Smooth muscle cell (in vitro differentiated cells): ENCODE measurements at regions not wholly inside any gene's neighbourhood (a gene's known extent, or its start where the extent isn't known, plus 50 kb on each side); places are given as distances from the start of the nearest gene placed in this dataset.

Experiments used
- DNase-seq: peaks from one replicate; lab custom pipeline; 2025; ENCODE audit not compliant: unreplicated experiment; lab: John Stamatoyannopoulos, UW
- H2AFZ ChIP-seq: fragments of 200-600 bp; sonication (generic); 2 replicates; pipeline ENCODE4 v1.6.0; 2016; ENCODE audit warnings: antibody characterized with exemption, low read depth, mild to moderate bottlenecking
- H3F3A ChIP-seq: fragments of 200-600 bp; sonication (generic); 2 replicates; pipeline ENCODE4 v1.6.0; 2017; ENCODE audit warnings: antibody characterized with exemption, low read depth
- H3K27ac ChIP-seq: fragments of 200-600 bp; sonication (generic); 2 replicates; pipeline ENCODE4 v1.5.1; 2016; ENCODE audit warnings: low read depth, mild to moderate bottlenecking
- H3K27me3 ChIP-seq: fragments of 200-600 bp; sonication (generic); 2 replicates; pipeline ENCODE4 v1.6.1; 2016; ENCODE audit warnings: low read depth, mild to moderate bottlenecking
- H3K36me3 ChIP-seq: fragments of 200-600 bp; sonication (generic); 2 replicates; pipeline ENCODE4 v1.5.1; 2016; ENCODE audit warnings: low read depth
- H3K4me1 ChIP-seq: fragments of 200-600 bp; sonication (generic); 2 replicates; pipeline ENCODE4 v1.5.1; 2016; ENCODE audit warnings: low read depth
- H3K4me2 ChIP-seq: fragments of 200-600 bp; sonication (generic); 2 replicates; pipeline ENCODE4 v1.6.0; 2016; ENCODE audit warnings: mild to moderate bottlenecking
- H3K4me3 ChIP-seq: fragments of 200-600 bp; sonication (generic); 2 replicates; pipeline ENCODE4 v1.5.1; 2016; ENCODE audit warnings: mild to moderate bottlenecking
- H3K79me2 ChIP-seq: fragments of 200-600 bp; sonication (generic); 2 replicates; pipeline ENCODE4 v1.6.0; 2016; ENCODE audit warnings: low read depth, mild to moderate bottlenecking
- H3K9ac ChIP-seq: fragments of 200-600 bp; sonication (generic); 2 replicates; pipeline ENCODE4 v1.6.0; 2016; ENCODE audit warnings: low read depth
- H3K9me3 ChIP-seq: fragments of 200-600 bp; sonication (generic); replicated peaks from 2 replicates; pipeline ENCODE4 v1.5.1; 2016; ENCODE audit warnings: low read depth
- H4K20me1 ChIP-seq: fragments of 200-600 bp; sonication (generic); 2 replicates; pipeline ENCODE4 v1.6.0; 2016; ENCODE audit warnings: low read depth
- WGBS: methylation state at CpG from one replicate; pipeline ENCODE4 v1.1.7; 2016; ENCODE audit warnings: low lambda C conversion rate; 5-methylcytosine and 5-hydroxymethylcytosine counted together
- TF ChIP-seq, protein P1 (sequence below): fragments of 200-600 bp; sonication (generic); IDR thresholded peaks from 2 replicates; pipeline ENCODE4 v1.5.1; 2017; ENCODE audit warnings: borderline replicate concordance, mild to moderate bottlenecking, antibody characterized with exemption; ENCODE audit not compliant: insufficient read depth, poor library complexity, severe bottlenecking

DNA sequence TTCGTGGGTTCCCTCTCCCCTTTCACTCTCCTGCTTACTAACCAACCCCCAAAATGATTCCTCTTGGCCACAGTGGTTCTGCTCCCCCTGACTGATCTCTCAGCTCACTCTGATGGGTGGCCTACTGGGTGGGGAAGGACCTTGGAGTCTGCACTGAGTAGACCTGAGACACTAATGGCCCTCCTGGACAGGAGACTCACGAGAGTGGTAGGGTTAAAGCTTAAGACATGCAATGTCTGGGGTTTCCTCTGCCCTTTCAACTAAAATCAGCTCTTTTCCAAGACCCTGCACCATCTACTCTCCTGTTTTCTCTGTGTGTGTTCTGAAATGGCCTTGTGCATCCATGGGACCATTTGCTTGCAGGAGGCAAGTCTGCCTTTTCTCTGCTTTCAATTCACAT is 631.4 kb downstream of the ACTR3B start:
- no peak overlapping the region for H2AFZ ChIP-seq
- no peak overlapping the region for H3K4me2 ChIP-seq
- no peak for DNase-seq
- no peaks in the 10 kb centered on the region for H3K36me3 ChIP-seq
- no peaks in the 10 kb centered on the region for H4K20me1 ChIP-seq
- TF ChIP-seq, protein P1, sequence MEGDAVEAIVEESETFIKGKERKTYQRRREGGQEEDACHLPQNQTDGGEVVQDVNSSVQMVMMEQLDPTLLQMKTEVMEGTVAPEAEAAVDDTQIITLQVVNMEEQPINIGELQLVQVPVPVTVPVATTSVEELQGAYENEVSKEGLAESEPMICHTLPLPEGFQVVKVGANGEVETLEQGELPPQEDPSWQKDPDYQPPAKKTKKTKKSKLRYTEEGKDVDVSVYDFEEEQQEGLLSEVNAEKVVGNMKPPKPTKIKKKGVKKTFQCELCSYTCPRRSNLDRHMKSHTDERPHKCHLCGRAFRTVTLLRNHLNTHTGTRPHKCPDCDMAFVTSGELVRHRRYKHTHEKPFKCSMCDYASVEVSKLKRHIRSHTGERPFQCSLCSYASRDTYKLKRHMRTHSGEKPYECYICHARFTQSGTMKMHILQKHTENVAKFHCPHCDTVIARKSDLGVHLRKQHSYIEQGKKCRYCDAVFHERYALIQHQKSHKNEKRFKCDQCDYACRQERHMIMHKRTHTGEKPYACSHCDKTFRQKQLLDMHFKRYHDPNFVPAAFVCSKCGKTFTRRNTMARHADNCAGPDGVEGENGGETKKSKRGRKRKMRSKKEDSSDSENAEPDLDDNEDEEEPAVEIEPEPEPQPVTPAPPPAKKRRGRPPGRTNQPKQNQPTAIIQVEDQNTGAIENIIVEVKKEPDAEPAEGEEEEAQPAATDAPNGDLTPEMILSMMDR: no peak
- H3K9me3 ChIP-seq: peaks cover 10% of the 10 kb centered on the region
- H3K79me2 ChIP-seq: no peaks in the 10 kb centered on the region
- no peaks in the 10 kb centered on the region for H3K27me3 ChIP-seq
- H3K9ac ChIP-seq: no peak overlapping the region
- H3K4me1 ChIP-seq: no peaks in the 10 kb centered on the region
- H3K27ac ChIP-seq: no peak overlapping the region
- 29% methylated on average over 2 of the region's 2 CpGs for WGBS
- H3F3A ChIP-seq: no peaks in the 10 kb centered on the region
- no peak overlapping the region for H3K4me3 ChIP-seq

DNA sequence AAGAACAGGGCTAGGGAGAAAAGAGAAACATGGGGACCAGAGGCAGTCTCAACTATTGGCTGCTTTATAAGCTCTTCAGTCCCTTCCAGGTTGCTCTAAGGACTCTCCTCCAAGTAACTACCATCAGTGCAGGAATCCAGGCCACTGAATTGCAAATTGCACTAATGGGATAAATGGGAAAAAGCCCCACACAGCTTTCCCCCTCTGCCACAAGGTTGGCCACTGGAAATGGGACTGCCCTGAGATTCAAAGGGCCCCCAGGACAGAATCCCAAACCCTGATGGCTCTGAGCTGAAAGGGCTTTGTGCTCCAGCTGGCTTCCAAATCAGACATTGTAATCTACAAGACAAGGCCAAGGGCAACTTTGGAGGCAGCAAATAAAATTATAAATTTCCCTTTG is 633.2 kb downstream of the ACTR3B start:
- no peaks in the 10 kb centered on the region for H4K20me1 ChIP-seq
- H3K9me3 ChIP-seq: peaks cover 14% of the 10 kb centered on the region
- H3F3A ChIP-seq: no peaks in the 10 kb centered on the region
- no peak for DNase-seq
- H2AFZ ChIP-seq: no peak overlapping the region
- H3K79me2 ChIP-seq: no peaks in the 10 kb centered on the region
- no peak overlapping the region for H3K4me2 ChIP-seq
- H3K36me3 ChIP-seq: no peaks in the 10 kb centered on the region
- no peak overlapping the region for H3K9ac ChIP-seq
- TF ChIP-seq, protein P1: no peak
- H3K27me3 ChIP-seq: no peaks in the 10 kb centered on the region
- no peak overlapping the region for H3K4me3 ChIP-seq
- no peak overlapping the region for H3K27ac ChIP-seq
- H3K4me1 ChIP-seq: no peaks in the 10 kb centered on the region

DNA sequence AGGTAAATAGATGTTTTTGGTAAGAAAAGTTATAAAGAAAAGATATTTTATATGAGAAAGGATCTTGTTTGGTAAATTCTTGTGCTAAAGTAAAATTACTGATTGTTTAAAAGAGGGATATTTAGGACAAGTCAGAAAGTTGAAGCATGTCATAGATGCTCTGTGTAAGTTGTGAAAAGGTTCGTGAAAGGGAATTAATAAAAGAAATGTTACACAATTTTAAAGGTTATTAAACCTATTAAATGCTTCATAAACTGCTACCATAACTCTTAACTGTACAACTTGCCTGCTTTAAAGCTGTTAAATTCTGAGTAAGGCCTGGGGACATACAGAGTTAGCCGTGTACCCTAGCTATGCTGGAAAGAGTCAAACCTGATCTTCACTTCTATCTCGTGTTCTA is 634.1 kb downstream of the ACTR3B start:
- TF ChIP-seq, protein P1: no peak
- H3K36me3 ChIP-seq: no peaks in the 10 kb centered on the region
- no peaks in the 10 kb centered on the region for H3K4me1 ChIP-seq
- no peak overlapping the region for H3K4me2 ChIP-seq
- no peaks in the 10 kb centered on the region for H3F3A ChIP-seq
- H3K27me3 ChIP-seq: no peaks in the 10 kb centered on the region
- H3K9me3 ChIP-seq: peaks cover 14% of the 10 kb centered on the region
- no peak overlapping the region for H2AFZ ChIP-seq
- 89% methylated on average over 3 of the region's 3 CpGs for WGBS
- DNase-seq: no peak
- no peak overlapping the region for H3K9ac ChIP-seq
- no peaks in the 10 kb centered on the region for H3K79me2 ChIP-seq
- no peaks in the 10 kb centered on the region for H4K20me1 ChIP-seq
- no peak overlapping the region for H3K4me3 ChIP-seq
- no peak overlapping the region for H3K27ac ChIP-seq

DNA sequence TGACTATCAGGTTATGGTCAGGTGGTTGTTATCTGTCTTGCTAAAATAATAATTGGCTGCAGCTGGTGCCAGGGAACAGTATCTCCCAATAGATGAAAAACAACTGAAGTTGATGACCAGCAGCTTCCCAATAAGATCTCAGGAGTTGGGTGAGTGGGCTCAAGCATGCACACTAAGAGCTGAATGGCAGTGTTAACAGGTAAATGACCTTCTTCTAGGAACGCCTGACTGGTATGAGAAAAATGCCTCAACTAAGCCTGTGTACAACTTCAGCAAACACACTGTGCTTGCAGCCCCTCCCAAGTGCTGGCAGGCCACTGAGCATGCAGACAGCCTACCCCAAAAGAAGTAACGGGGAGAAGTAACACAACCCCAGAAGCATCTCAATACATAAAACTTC is 636.9 kb downstream of the ACTR3B start:
- H3K9ac ChIP-seq: no peak overlapping the region
- H4K20me1 ChIP-seq: no peaks in the 10 kb centered on the region
- H3K4me1 ChIP-seq: no peaks in the 10 kb centered on the region
- no peaks in the 10 kb centered on the region for H3F3A ChIP-seq
- H3K36me3 ChIP-seq: no peaks in the 10 kb centered on the region
- H3K4me2 ChIP-seq: no peak overlapping the region
- TF ChIP-seq, protein P1: no peak
- no peaks in the 10 kb centered on the region for H3K27me3 ChIP-seq
- no peak overlapping the region for H3K27ac ChIP-seq
- 82% methylated on average over 2 of the region's 2 CpGs for WGBS
- peaks cover 14% of the 10 kb centered on the region for H3K9me3 ChIP-seq
- no peak for DNase-seq
- no peak overlapping the region for H3K4me3 ChIP-seq
- H2AFZ ChIP-seq: no peak overlapping the region
- H3K79me2 ChIP-seq: no peaks in the 10 kb centered on the region
